ENCODE measurements at regions not wholly inside any gene's neighbourhood (a gene's known extent, or its start where the extent isn't known, plus 50 kb on each side); places are given as distances from the start of the nearest gene placed in this dataset.

- TF ChIP-seq CTCF (IDR thresholded peaks at IDR 0.05; ENCODE audit: poor library complexity, severe bottlenecking) (no peak), REST (IDR thresholded peaks at IDR 0.05; ENCODE audit: borderline replicate concordance) (no peak)
These were observed 1981.7 kb upstream of the FLRT2 start for GRCh38 chr14:83548061-83548839.
